Astrocyte (in vitro differentiated cells and primary cell): ENCODE measurements at regions not wholly inside any gene's neighbourhood (a gene's known extent, or its start where the extent isn't known, plus 50 kb on each side); places are given as distances from the start of the nearest gene placed in this dataset.
A peak's percentile ranks its signal among the peaks of the same experiment; 100 is the strongest.

Source experiments
- DNase-seq: peaks from one replicate; pipeline ENCODE4 v3.0.0-alpha.2; 2010; ENCODE audit warnings: low read depth
- FAIRE-seq: peaks from 2 replicates; lab custom pipeline; 2011; peaks lifted over from hg19 to GRCh38; lab: Jason Lieb, UNC
- H2AFZ ChIP-seq: 2 replicates; pipeline ENCODE4 v1.6.0; 2012; ENCODE audit warnings: low read depth, low read length, inconsistent platforms
- H3K27ac ChIP-seq: 2 replicates; pipeline ENCODE4 v1.5.1; 2011; ENCODE audit warnings: low read depth, low read length, inconsistent platforms
- H3K27me3 ChIP-seq: 2 replicates; pipeline ENCODE4 v1.6.0; 2011; ENCODE audit warnings: low read length, inconsistent platforms; ENCODE audit not compliant: insufficient read depth
- H3K36me3 ChIP-seq: 2 replicates; pipeline ENCODE4 v1.5.1; 2011; ENCODE audit warnings: low read length, inconsistent platforms; ENCODE audit not compliant: insufficient read depth
- H3K4me1 ChIP-seq: 2 replicates; pipeline ENCODE4 v1.5.1; 2011; ENCODE audit warnings: low read length, inconsistent platforms; ENCODE audit not compliant: insufficient read depth
- H3K4me2 ChIP-seq: 2 replicates; pipeline ENCODE4 v1.6.0; 2012; ENCODE audit warnings: low read length, inconsistent platforms
- H3K4me3 ChIP-seq: 2 replicates; pipeline ENCODE4 v1.5.1; 2011; ENCODE audit warnings: low read depth, mild to moderate bottlenecking, low read length, inconsistent platforms; ENCODE audit not compliant: insufficient read depth
- H3K79me2 ChIP-seq: 2 replicates; pipeline ENCODE4 v1.6.0; 2012; ENCODE audit warnings: mild to moderate bottlenecking, low read length, inconsistent platforms; ENCODE audit not compliant: insufficient read depth
- H3K9ac ChIP-seq: 2 replicates; pipeline ENCODE4 v1.6.0; 2012; ENCODE audit warnings: mild to moderate bottlenecking, low read length, inconsistent platforms
- H3K9me3 ChIP-seq: 2 replicates; pipeline ENCODE4 v1.5.1; 2012; ENCODE audit warnings: low read depth, mild to moderate bottlenecking, low read length, inconsistent platforms; ENCODE audit not compliant: insufficient read depth
- H4K20me1 ChIP-seq: 2 replicates; pipeline ENCODE4 v1.6.0; 2012; ENCODE audit warnings: low read length, inconsistent platforms; ENCODE audit not compliant: insufficient read depth
- H3K27ac Mint-ChIP-seq: one replicate; pipeline ENCODE4 v1.8.0; 2021; ENCODE audit warnings: mild to moderate bottlenecking, mixed read lengths; ENCODE audit not compliant: unreplicated experiment
- H3K27me3 Mint-ChIP-seq: one replicate; pipeline ENCODE4 v1.8.0; 2021; ENCODE audit warnings: low read depth, mixed read lengths; ENCODE audit not compliant: unreplicated experiment
- H3K36me3 Mint-ChIP-seq: one replicate; pipeline ENCODE4 v1.8.0; 2021; ENCODE audit warnings: low read depth, mixed read lengths; ENCODE audit not compliant: unreplicated experiment
- H3K4me1 Mint-ChIP-seq: one replicate; pipeline ENCODE4 v1.8.0; 2021; ENCODE audit warnings: low read depth, mixed read lengths; ENCODE audit not compliant: unreplicated experiment
- H3K4me3 Mint-ChIP-seq: one replicate; pipeline ENCODE4 v1.8.0; 2021; ENCODE audit warnings: mild to moderate bottlenecking, moderate library complexity, mixed read lengths; ENCODE audit not compliant: unreplicated experiment
- H3K9me3 Mint-ChIP-seq: one replicate; pipeline ENCODE4 v1.8.0; 2021; ENCODE audit warnings: mild to moderate bottlenecking, mixed read lengths; ENCODE audit not compliant: unreplicated experiment
- CTCF ChIP-seq: IDR thresholded peaks from 2 replicates; pipeline ENCODE4 v1.5.1; 2011; ENCODE audit warnings: low read depth, mild to moderate bottlenecking, inconsistent platforms, low read length, moderate library complexity; ENCODE audit not compliant: insufficient read depth
- EZH2 ChIP-seq: IDR thresholded peaks from 2 replicates; pipeline ENCODE4 v1.6.1; 2012; ENCODE audit warnings: mild to moderate bottlenecking, low read length, inconsistent platforms; ENCODE audit not compliant: insufficient read depth

- Histone ChIP-seq H2AFZ (no peak overlapping the region), H3K27ac (no peak overlapping the region), H3K4me1 (peaks cover 35% of the 10 kb centered on the region), H3K79me2 (no peaks in the 10 kb centered on the region), H4K20me1 (no peaks in the 10 kb centered on the region), H3K27me3 (no peaks in the 10 kb centered on the region), H3K36me3 (no peaks in the 10 kb centered on the region), H3K4me2 (no peak overlapping the region), H3K9me3 (no peaks in the 10 kb centered on the region), H3K4me3 (no peak overlapping the region), H3K9ac (no peak overlapping the region)
- H3K9me3 Mint-ChIP-seq, result no peaks in the 10 kb centered on the region
- FAIRE-seq (no peak), DNase-seq (peak; percentile 96)
- peaks cover 35% of the 10 kb centered on the region for H3K4me1 Mint-ChIP-seq
- no peak overlapping the region for H3K4me3 Mint-ChIP-seq
- H3K27ac Mint-ChIP-seq, result no peak overlapping the region
- TF ChIP-seq CTCF (no peak), EZH2 (no peak)
- H3K27me3 Mint-ChIP-seq, result no peaks in the 10 kb centered on the region
- H3K36me3 Mint-ChIP-seq, result no peaks in the 10 kb centered on the region
These were observed 322.0 kb downstream of the RND3 start for GRCh38 chr2:150165442-150165841.

- H3K79me2 ChIP-seq, result no peaks in the 10 kb centered on the region
- H3K36me3 Mint-ChIP-seq, result no peaks in the 10 kb centered on the region
- H3K36me3 ChIP-seq, result no peaks in the 10 kb centered on the region
- no peak overlapping the region for H2AFZ ChIP-seq
- no peak overlapping the region for H3K4me2 ChIP-seq
- H3K4me3 Mint-ChIP-seq, result no peak overlapping the region
- no peak overlapping the region for H3K9ac ChIP-seq
- DNase-seq (no peak), FAIRE-seq (peak; percentile 5)
- H3K27ac ChIP-seq, result no peak overlapping the region
- H3K27ac Mint-ChIP-seq, result no peak overlapping the region
- peaks cover 18% of the 10 kb centered on the region for H3K4me1 Mint-ChIP-seq
- no peak overlapping the region for H3K4me3 ChIP-seq
- H3K27me3 ChIP-seq, result no peaks in the 10 kb centered on the region
- peaks cover 20% of the 10 kb centered on the region for H3K4me1 ChIP-seq
- no peaks in the 10 kb centered on the region for H3K9me3 Mint-ChIP-seq
- TF ChIP-seq EZH2 (no peak), CTCF (no peak)
- no peaks in the 10 kb centered on the region for H4K20me1 ChIP-seq
- H3K27me3 Mint-ChIP-seq, result no peaks in the 10 kb centered on the region
- no peaks in the 10 kb centered on the region for H3K9me3 ChIP-seq
These were observed 325.1 kb downstream of the RND3 start for GRCh38 chr2:150162241-150162942.

GRCh38 chr2:150160058-150160457 is 327.4 kb downstream of the RND3 start:
- peaks cover 12% of the 10 kb centered on the region for H3K4me1 Mint-ChIP-seq
- no peak overlapping the region for H3K4me3 Mint-ChIP-seq
- Histone ChIP-seq H3K36me3 (no peaks in the 10 kb centered on the region), H3K79me2 (no peaks in the 10 kb centered on the region), H3K4me2 (no peak overlapping the region), H3K9ac (no peak overlapping the region), H3K9me3 (no peaks in the 10 kb centered on the region), H3K4me1 (peaks cover 3% of the 10 kb centered on the region), H4K20me1 (no peaks in the 10 kb centered on the region), H2AFZ (no peak overlapping the region), H3K27me3 (no peaks in the 10 kb centered on the region), H3K4me3 (no peak overlapping the region), H3K27ac (no peak overlapping the region)
- no peaks in the 10 kb centered on the region for H3K27me3 Mint-ChIP-seq
- no peak overlapping the region for H3K27ac Mint-ChIP-seq
- DNase-seq (no peak), FAIRE-seq (no peak)
- H3K36me3 Mint-ChIP-seq, result no peaks in the 10 kb centered on the region
- TF ChIP-seq EZH2, result no peak
- no peak for TF ChIP-seq CTCF
- no peaks in the 10 kb centered on the region for H3K9me3 Mint-ChIP-seq
